GM19025 (cell line): ENCODE measurements at regions not wholly inside any gene's neighbourhood (a gene's known extent, or its start where the extent isn't known, plus 50 kb on each side); places are given as distances from the start of the nearest gene placed in this dataset.

Experiments
- ATAC-seq: cut with Tn5 transposase; IDR thresholded peaks from one replicate; pipeline ENCODE4 v1.9.1; 2021; ENCODE audit warnings: mild to moderate bottlenecking, low read depth, moderate library complexity; ENCODE audit not compliant: unreplicated experiment

- ATAC-seq: no peak
Observed at GRCh38 chr18:55166260-55166598, 207.0 kb upstream of the CCDC68 start.

- no peak for ATAC-seq
Observed at GRCh38 chr18:55163550-55163949, 204.3 kb upstream of the CCDC68 start.

DNA sequence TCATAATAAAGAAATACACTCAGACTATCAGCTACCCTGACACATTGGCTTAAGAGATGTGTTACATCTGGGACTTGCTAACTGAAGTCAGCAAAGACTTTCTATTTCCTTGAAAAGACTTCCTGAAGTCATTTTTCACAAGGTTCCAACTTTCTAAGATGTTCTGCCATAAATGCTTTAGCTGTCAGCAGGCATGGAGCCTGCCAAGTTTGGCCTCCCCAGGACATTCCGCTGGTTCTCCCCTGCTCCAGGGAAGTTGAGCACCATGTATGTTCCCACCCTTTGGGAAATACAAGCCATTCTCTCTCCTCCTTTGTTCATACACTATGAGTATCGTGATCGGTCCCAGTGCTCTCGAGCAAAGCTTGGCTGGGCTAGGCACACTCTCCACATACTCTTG is 202.7 kb upstream of the CCDC68 start:
- ATAC-seq: no peak

DNA sequence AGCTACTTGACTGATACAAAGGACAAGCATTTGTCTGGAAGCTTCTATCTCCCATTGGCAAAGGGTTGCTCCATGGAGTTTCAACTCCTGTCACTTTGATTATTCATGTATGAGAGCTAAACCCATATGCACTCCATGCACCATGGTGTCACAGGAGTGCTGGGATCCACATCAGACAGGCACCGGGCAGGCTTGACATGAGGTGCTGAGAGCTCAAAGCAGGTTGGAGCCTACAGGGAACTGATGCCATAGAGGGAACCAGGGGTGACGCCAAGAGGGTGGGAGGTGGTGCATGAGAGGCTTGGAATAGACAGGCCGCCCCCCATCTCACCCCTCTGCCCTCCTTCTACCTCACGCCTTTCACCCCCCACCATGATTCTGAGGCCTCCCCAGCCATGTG is 199.8 kb upstream of the CCDC68 start:
- no peak for ATAC-seq

- no peak for ATAC-seq
Observed at GRCh38 chr18:55158570-55158969, 199.3 kb upstream of the CCDC68 start.

GRCh38 chr18:55153346-55153745 is 194.1 kb upstream of the CCDC68 start:
- no peak for ATAC-seq

GRCh38 chr18:55152801-55153200 is 193.5 kb upstream of the CCDC68 start:
- no peak for ATAC-seq

GRCh38 chr18:55149994-55150393 is 190.7 kb upstream of the CCDC68 start:
- no peak for ATAC-seq

DNA sequence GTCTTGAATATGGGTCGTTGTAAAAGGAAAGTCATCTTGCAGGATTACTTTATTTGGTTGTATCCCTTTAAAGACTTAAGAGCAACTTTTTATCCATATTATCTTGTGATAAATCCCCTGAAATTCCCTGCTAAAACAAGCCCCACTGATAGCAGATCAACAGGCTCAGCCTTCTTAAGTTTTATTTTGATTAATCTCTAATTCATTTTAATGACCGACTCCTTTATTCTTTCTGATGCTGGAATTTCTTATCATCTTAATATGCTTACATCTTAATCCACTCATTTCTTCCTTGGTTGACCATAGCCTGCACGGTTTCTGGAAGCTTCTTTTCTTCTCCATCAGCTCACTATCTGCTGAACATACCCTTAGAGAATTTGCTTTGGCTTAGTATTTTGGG is 188.5 kb upstream of the CCDC68 start:
- no peak for ATAC-seq

- no peak for ATAC-seq
Observed at GRCh38 chr18:55144193-55144930, 185.1 kb upstream of the CCDC68 start.

- no peak for ATAC-seq
Observed at GRCh38 chr18:55142410-55142809, 183.1 kb upstream of the CCDC68 start.

GRCh38 chr18:55141318-55141717 is 182.1 kb upstream of the CCDC68 start:
- ATAC-seq: no peak

DNA sequence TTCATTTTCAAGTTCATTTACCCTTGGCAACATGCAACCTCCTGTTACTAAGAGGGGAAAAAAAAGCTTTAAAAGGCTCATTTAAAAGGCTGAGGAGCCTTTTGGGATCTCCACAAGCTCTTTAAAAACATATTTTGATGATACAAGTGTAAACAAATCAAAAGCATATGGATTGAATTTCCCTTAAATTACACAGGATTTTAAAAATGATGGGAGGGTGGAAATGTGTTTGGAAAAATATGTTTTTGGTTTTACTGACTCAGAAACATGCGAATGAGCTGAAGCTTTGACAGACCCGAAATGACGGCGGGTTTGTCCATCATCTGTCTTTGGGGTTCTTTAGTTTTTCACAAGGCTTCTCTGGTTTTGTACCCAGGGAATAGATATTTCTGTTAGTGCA is 180.6 kb upstream of the CCDC68 start:
- no peak for ATAC-seq

DNA sequence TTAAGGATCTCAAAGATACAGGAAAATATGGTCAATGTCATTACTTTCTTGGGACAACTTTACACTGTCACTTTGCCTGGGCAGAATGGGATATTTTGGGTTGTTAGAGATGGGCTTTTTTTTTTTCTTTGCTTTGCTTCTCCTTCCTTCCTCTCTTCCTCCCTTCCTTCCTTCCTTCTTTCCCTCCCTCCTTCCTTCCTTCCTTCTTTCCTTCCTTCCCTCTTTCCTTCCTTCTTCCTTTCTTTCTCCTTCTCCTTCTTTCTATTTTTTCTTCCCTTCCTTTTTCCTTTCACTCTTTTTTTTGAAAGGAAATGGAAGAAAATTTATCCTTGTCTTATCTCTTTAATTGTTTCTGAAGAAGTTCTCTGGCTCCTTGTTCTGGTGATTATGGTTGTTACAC is 180.0 kb upstream of the CCDC68 start:
- no peak for ATAC-seq

DNA sequence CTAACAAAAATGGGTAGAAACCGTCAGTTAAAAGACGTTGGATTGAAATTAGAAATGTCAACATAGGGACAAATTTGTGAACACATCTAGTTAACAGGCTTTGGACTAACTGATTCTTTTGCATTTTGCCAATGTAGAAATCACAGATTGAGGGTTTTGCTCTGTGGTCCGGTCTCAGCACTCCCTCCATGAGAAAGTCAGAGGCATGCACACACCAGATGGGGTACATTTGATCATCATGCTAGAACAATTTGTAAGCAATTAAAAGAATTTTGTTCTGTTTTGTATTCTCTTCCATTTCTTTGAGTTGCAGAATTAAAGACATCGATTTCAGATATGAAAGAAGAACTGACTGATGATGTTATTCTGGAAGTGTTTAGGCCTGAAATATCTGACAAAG is 179.1 kb upstream of the CCDC68 start:
- ATAC-seq: no peak

DNA sequence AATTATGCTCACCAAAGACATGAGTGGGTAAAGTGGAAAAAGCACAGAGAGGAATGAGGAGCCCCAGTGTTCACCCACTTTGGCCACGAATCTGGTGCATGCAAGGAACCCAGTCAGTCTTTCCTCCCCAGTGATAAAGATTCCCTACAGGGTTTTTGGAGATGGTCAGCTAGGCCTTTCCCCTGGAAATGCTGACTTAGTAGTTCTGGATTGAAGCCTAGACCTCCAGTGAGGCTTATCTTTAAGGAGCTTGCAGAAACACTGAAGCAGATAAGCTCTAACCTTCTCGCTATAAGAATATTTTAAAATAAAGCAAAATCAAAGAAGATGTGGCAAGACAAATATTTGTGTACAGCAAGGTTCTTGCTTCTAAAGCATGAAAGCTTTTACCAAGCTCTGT is 178.3 kb upstream of the CCDC68 start:
- ATAC-seq: no peak

GRCh38 chr18:55136864-55137263 is 177.6 kb upstream of the CCDC68 start:
- ATAC-seq: no peak

GRCh38 chr18:55136258-55136657 is 177.0 kb upstream of the CCDC68 start:
- ATAC-seq: no peak

DNA sequence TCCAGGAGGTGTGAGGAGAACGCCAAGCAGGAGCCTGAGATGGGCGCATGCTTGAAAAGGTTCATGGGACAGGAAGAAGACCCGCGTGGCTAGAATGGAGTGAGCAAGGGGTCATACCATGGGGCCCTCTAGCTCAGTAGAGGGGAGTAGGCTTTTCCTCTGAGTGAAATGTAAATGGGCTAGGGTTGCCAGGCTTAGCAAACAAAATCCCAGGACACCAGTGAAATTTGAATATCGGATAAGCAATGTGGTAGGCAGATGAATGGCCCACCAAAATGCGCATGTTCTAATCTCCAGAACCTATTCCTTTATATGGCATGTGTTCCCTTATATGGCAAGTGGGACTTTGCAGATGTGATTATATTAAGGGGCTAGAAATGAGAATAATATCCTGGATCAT is 174.1 kb upstream of the CCDC68 start:
- ATAC-seq: no peak

DNA sequence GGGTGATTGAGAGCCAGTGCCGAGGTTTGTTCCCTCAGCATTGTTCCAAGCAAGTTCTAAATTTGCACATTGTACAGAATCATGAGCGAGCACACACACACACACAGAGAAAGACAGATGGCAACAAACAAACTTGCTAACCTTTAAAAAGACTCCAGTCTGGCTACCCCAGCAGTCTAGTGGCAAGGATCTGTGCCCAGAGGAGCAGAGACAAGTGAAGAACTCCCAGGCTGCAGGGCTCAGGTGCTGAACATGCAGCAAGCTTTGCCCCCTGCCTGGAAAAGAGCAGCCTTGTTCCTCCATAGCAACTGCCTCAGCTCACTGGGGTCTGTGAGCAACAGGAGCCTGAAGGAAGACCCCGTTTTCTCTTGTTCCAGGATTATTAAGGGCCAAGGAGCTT is 169.2 kb upstream of the CCDC68 start:
- no peak for ATAC-seq

DNA sequence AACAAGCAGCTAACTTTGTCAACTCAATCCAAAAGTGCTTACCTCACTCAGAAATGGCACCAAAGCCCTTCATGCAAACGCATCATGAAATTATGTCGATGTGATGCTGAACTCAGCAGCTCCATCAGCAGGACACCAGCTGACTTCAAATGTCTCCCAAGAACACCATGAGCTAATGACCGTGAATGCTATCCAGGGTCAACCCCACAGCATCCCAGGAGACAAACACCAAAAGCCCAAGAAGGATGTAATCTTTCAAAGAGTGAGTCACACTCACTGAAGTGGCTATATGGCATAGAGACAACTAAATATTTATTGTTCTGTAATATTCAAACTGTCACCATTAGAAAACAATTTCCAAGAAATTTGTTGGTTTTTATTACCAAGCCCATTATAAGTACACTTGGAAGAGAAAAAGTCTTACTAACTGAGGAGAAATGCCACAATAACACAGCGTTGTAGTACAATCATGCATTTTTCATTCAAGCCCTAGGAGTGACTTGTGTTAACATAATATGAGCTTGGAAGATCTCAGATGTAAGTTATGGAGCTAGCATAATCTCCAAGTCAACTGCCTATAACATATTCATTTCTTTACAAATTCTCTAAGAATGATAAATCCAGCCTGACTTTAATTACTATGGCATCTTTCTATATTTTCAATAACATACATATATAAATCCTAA is 165.0 kb upstream of the CCDC68 start:
- no peak for ATAC-seq

GRCh38 chr18:55123361-55123760 is 164.1 kb upstream of the CCDC68 start:
- ATAC-seq: no peak
